ENCODE measurements at regions not wholly inside any gene's neighbourhood (a gene's known extent, or its start where the extent isn't known, plus 50 kb on each side); places are given as distances from the start of the nearest gene placed in this dataset.

DNA sequence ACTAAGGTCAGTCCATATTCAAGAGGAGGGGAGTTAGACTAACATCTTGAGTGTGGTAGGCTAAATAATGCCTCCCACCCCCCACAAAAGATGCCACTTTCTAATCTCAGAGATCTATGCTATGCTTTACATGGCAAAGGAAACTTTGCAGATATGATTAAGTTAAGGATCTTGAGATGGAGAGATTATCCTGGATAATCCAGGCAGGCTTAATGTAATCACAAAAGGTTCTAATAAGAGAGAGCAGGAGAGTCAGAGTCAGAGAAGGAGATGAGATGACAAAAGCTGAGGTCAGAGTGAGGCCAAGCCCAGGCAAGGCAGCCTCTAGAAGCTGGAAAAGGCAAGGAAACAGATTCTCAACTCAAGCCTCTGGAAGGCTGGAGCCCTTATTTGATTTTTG, 1011.6 kb downstream of the PCDH9 start:
- H3K27me3 ChIP-seq (ENCODE audit: control insufficient read depth, low read length): no peaks in the 10 kb centered on the region

DNA sequence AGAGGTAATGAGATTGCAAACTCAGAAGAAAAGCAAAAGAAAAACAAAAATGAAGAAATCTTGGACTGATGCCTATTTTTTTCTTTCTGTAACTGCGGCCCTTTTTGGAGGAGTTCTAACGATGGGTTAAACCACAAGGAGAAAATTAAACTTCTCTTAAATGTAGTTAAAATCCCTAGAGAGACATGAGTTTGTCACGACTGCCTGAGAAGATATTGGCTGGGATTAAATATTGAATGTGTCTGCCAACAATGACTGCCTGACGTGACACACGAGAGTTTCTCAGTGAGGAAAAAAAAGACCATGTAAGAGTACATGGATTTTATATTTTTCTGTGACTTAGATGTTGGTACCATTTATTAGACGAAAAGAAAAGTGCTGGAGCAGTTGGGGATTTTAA, 1013.4 kb downstream of the PCDH9 start:
- no peak overlapping the region for H3K4me3 ChIP-seq (ENCODE audit: low read length)
- H3K27me3 ChIP-seq (ENCODE audit: control insufficient read depth, low read length): no peaks in the 10 kb centered on the region
- H3K79me2 ChIP-seq (ENCODE audit: control insufficient read depth, low read length): no peaks in the 10 kb centered on the region
- H4K20me1 ChIP-seq (ENCODE audit: control insufficient read depth, insufficient read depth, low read depth, low read length): no peaks in the 10 kb centered on the region
- H3F3A ChIP-seq (ENCODE audit: control insufficient read depth, insufficient read depth): no peaks in the 10 kb centered on the region
- no peaks in the 10 kb centered on the region for H3K36me3 ChIP-seq (ENCODE audit: control insufficient read depth, low read length)
- H3K4me1 ChIP-seq (ENCODE audit: control insufficient read depth, low read length): no peaks in the 10 kb centered on the region
- TF ChIP-seq, protein P1, sequence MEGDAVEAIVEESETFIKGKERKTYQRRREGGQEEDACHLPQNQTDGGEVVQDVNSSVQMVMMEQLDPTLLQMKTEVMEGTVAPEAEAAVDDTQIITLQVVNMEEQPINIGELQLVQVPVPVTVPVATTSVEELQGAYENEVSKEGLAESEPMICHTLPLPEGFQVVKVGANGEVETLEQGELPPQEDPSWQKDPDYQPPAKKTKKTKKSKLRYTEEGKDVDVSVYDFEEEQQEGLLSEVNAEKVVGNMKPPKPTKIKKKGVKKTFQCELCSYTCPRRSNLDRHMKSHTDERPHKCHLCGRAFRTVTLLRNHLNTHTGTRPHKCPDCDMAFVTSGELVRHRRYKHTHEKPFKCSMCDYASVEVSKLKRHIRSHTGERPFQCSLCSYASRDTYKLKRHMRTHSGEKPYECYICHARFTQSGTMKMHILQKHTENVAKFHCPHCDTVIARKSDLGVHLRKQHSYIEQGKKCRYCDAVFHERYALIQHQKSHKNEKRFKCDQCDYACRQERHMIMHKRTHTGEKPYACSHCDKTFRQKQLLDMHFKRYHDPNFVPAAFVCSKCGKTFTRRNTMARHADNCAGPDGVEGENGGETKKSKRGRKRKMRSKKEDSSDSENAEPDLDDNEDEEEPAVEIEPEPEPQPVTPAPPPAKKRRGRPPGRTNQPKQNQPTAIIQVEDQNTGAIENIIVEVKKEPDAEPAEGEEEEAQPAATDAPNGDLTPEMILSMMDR (IDR thresholded peaks at IDR 0.05; ENCODE audit: low read depth, low read length, poor library complexity, severe bottlenecking): no peak
- TF ChIP-seq EZH2phosphoT487 (IDR thresholded peaks at IDR 0.05; ENCODE audit: borderline replicate concordance, low read length): no peak
- no peak overlapping the region for H3K27ac ChIP-seq (ENCODE audit: low read depth, low read length)
- peaks cover 4% of the 10 kb centered on the region; the same call in 1 of the 2 replicates for H3K9me3 ChIP-seq (ENCODE audit: control insufficient read depth, insufficient read depth, low read length)
- no peak overlapping the region for H3K4me2 ChIP-seq (ENCODE audit: low read length)
- no peaks in the 10 kb centered on the region for H3K9me2 ChIP-seq (replicated peaks; ENCODE audit: control insufficient read depth, low read length)

More for the DNA sequence above, 1011.6 kb downstream of the PCDH9 start:
- H3K4me3 ChIP-seq (ENCODE audit: low read length): no peak overlapping the region
- TF ChIP-seq, protein P1 (IDR thresholded peaks at IDR 0.05; ENCODE audit: low read depth, low read length, poor library complexity, severe bottlenecking): no peak
- TF ChIP-seq EZH2phosphoT487 (IDR thresholded peaks at IDR 0.05; ENCODE audit: borderline replicate concordance, low read length): no peak
- no peaks in the 10 kb centered on the region for H3K4me1 ChIP-seq (ENCODE audit: control insufficient read depth, low read length)
- H3K27ac ChIP-seq (ENCODE audit: low read depth, low read length): no peak overlapping the region
- no peaks in the 10 kb centered on the region for H3K79me2 ChIP-seq (ENCODE audit: control insufficient read depth, low read length)
- H3K36me3 ChIP-seq (ENCODE audit: control insufficient read depth, low read length): no peaks in the 10 kb centered on the region
- peaks cover 4% of the 10 kb centered on the region; the same call in 1 of the 2 replicates for H3K9me3 ChIP-seq (ENCODE audit: control insufficient read depth, insufficient read depth, low read length)
- H4K20me1 ChIP-seq (ENCODE audit: control insufficient read depth, insufficient read depth, low read depth, low read length): no peaks in the 10 kb centered on the region
- H3K4me2 ChIP-seq (ENCODE audit: low read length): no peak overlapping the region
- no peaks in the 10 kb centered on the region for H3K9me2 ChIP-seq (replicated peaks; ENCODE audit: control insufficient read depth, low read length)
- no peaks in the 10 kb centered on the region for H3F3A ChIP-seq (ENCODE audit: control insufficient read depth, insufficient read depth)

DNA sequence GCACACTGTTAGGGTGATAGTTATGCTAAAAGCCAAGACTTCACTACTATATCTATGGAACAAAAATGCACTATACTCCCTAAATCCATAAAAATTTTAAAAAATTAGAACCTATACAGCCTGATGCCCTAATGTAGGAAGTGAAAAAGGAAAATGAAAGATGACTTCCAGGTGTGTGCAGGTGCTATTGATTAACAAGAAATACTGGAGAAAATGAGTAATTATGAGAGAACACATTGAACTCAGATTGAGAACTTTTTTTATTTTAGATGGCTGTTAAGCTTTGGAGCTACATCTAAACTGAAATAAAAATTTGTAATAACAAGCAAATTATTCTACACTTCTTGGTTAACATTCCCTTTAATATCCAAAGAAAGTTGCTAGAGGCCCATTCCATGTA, 1015.7 kb downstream of the PCDH9 start:
- Histone ChIP-seq H3K27ac (ENCODE audit: low read depth, low read length) (no peak overlapping the region), H3K4me1 (ENCODE audit: control insufficient read depth, low read length) (no peaks in the 10 kb centered on the region), H3K27me3 (ENCODE audit: control insufficient read depth, low read length) (no peaks in the 10 kb centered on the region), H3K4me2 (ENCODE audit: low read length) (no peak overlapping the region), H3K36me3 (ENCODE audit: control insufficient read depth, low read length) (no peaks in the 10 kb centered on the region), H3K9me3 (ENCODE audit: control insufficient read depth, insufficient read depth, low read length) (peaks cover 4% of the 10 kb centered on the region; the same call in 1 of the 2 replicates), H3K9me2 (replicated peaks; ENCODE audit: control insufficient read depth, low read length) (no peaks in the 10 kb centered on the region), H3K79me2 (ENCODE audit: control insufficient read depth, low read length) (no peaks in the 10 kb centered on the region), H3K4me3 (ENCODE audit: low read length) (no peak overlapping the region), H4K20me1 (ENCODE audit: control insufficient read depth, insufficient read depth, low read depth, low read length) (no peaks in the 10 kb centered on the region), H3F3A (ENCODE audit: control insufficient read depth, insufficient read depth) (no peaks in the 10 kb centered on the region)
- no peak for TF ChIP-seq EZH2phosphoT487 (IDR thresholded peaks at IDR 0.05; ENCODE audit: borderline replicate concordance, low read length)
- TF ChIP-seq, protein P1 (IDR thresholded peaks at IDR 0.05; ENCODE audit: low read depth, low read length, poor library complexity, severe bottlenecking): no peak
